Mesenchymal stem cell (in vitro differentiated cells and primary cell): ENCODE measurements at regions not wholly inside any gene's neighbourhood (a gene's known extent, or its start where the extent isn't known, plus 50 kb on each side); places are given as distances from the start of the nearest gene placed in this dataset.
"Not testable (repeated sequence)": the region's sequence is repeated elsewhere in the genome, so short reads cannot be mapped to it uniquely, and the experiment has no call there.

Experiments used
- DNase-seq: peaks from one replicate; pipeline ENCODE4 v3.0.0-alpha.2; 2013
- H2AFZ ChIP-seq: one replicate; pipeline ENCODE4 v1.6.1; 2013; ENCODE audit warnings: low read depth, mild to moderate bottlenecking, control low read depth, inconsistent platforms, low read length, moderate library complexity
- H2AK5ac ChIP-seq: 2 replicates; pipeline ENCODE4 v1.6.1; 2013; ENCODE audit warnings: low read length, moderate library complexity, mild to moderate bottlenecking, inconsistent platforms; ENCODE audit not compliant: severe bottlenecking
- H2BK120ac ChIP-seq: one replicate; pipeline ENCODE4 v1.6.1; 2013; ENCODE audit warnings: low read depth, mild to moderate bottlenecking, inconsistent platforms, low read length, moderate library complexity
- H2BK12ac ChIP-seq, 2 experiments: one replicate each; pipeline ENCODE4 v1.6.1; 2013; ENCODE audit warnings: inconsistent platforms in 2 of 2, low read length in 2 of 2, mild to moderate bottlenecking in 2 of 2, moderate library complexity in 2 of 2, control low read depth in 1 of 2
- H2BK15ac ChIP-seq: one replicate; pipeline ENCODE4 v1.6.1; 2013; ENCODE audit warnings: mild to moderate bottlenecking, low read depth, inconsistent platforms; ENCODE audit not compliant: poor library complexity, severe bottlenecking
- H2BK5ac ChIP-seq: 2 replicates; pipeline ENCODE4 v1.6.1; 2013; ENCODE audit warnings: low read depth, mild to moderate bottlenecking, low read length, control low read depth, inconsistent platforms; ENCODE audit not compliant: poor library complexity, severe bottlenecking
- H3K14ac ChIP-seq, 2 experiments: one replicate each; pipeline ENCODE4 v1.6.1; 2013; ENCODE audit warnings: inconsistent platforms in 2 of 2, low read length in 2 of 2, control low read depth in 1 of 2, mild to moderate bottlenecking in 1 of 2, moderate library complexity in 1 of 2
- H3K18ac ChIP-seq, 2 experiments: one replicate each; pipeline ENCODE4 v1.6.1; 2013; ENCODE audit warnings: inconsistent platforms in 2 of 2, low read length in 2 of 2, control low read depth in 1 of 2, low read depth in 1 of 2, mild to moderate bottlenecking in 1 of 2
- H3K23ac ChIP-seq, 2 experiments: one replicate each; pipeline ENCODE4 v1.6.1; 2013; ENCODE audit warnings: inconsistent platforms in 2 of 2, low read length in 2 of 2, mild to moderate bottlenecking in 2 of 2, moderate library complexity in 2 of 2, control low read depth in 1 of 2
- H3K27ac ChIP-seq: 2 replicates; pipeline ENCODE4 v1.5.1; 2013; ENCODE audit warnings: mild to moderate bottlenecking, moderate library complexity, low read length, control low read depth, inconsistent platforms; ENCODE audit not compliant: poor library complexity, severe bottlenecking
- H3K27me3 ChIP-seq, 2 experiments: 2 replicates each; pipeline versions ENCODE4 v1.6.1 to v1.7.0; 2013; ENCODE audit warnings: low read length in 2 of 2, mild to moderate bottlenecking in 2 of 2, moderate library complexity in 2 of 2, control low read depth in 1 of 2, inconsistent platforms in 1 of 2; ENCODE audit not compliant: control insufficient read depth in 1 of 2, insufficient read depth in 1 of 2
- H3K36me3 ChIP-seq, 2 experiments: 2 replicates each; pipeline versions ENCODE4 v1.6.1 to v1.7.0; 2013; ENCODE audit warnings: low read length in 2 of 2, control low read depth in 1 of 2, inconsistent platforms in 1 of 2, low read depth in 1 of 2, mild to moderate bottlenecking in 1 of 2; ENCODE audit not compliant: insufficient read depth in 2 of 2, control insufficient read depth in 1 of 2
- H3K4ac ChIP-seq, 2 experiments: one replicate each; pipeline ENCODE4 v1.6.1; 2013; ENCODE audit warnings: inconsistent platforms in 2 of 2, low read length in 2 of 2, mild to moderate bottlenecking in 2 of 2, moderate library complexity in 2 of 2, control low read depth in 1 of 2, low read depth in 1 of 2
- H3K4me1 ChIP-seq: 2 replicates; pipeline ENCODE4 v1.6.1; 2013; ENCODE audit warnings: low read depth, low read length, control low read depth; ENCODE audit not compliant: control insufficient read depth, insufficient read depth
- H3K4me2 ChIP-seq: 2 replicates; pipeline ENCODE4 v1.6.1; 2013; ENCODE audit warnings: low read length, mild to moderate bottlenecking, inconsistent platforms; ENCODE audit not compliant: poor library complexity, severe bottlenecking
- H3K4me3 ChIP-seq, 2 experiments: 2 replicates each; pipeline versions ENCODE4 v1.5.1 to v1.7.0; 2013; ENCODE audit warnings: low read length in 2 of 2, mild to moderate bottlenecking in 2 of 2, control low read depth in 1 of 2, low read depth in 1 of 2; ENCODE audit not compliant: insufficient read depth in 1 of 2
- H3K79me1 ChIP-seq: replicated peaks from 2 replicates; pipeline ENCODE4 v1.6.1; 2013; ENCODE audit warnings: mild to moderate bottlenecking, control low read depth, low read length, inconsistent platforms; ENCODE audit not compliant: poor library complexity, severe bottlenecking
- H3K9ac ChIP-seq: 2 replicates; pipeline ENCODE4 v1.7.0; 2013; ENCODE audit warnings: mild to moderate bottlenecking, low read length, moderate library complexity
- H3K9me3 ChIP-seq: 2 replicates; pipeline ENCODE4 v1.7.0; 2013; ENCODE audit warnings: mild to moderate bottlenecking, low read length; ENCODE audit not compliant: control insufficient read depth
- H4K8ac ChIP-seq: one replicate; pipeline ENCODE4 v1.6.1; 2013; ENCODE audit warnings: inconsistent platforms, mild to moderate bottlenecking, low read length, moderate library complexity
- H4K91ac ChIP-seq: one replicate; pipeline ENCODE4 v1.6.1; 2013; ENCODE audit warnings: mild to moderate bottlenecking, low read length, inconsistent platforms
- WGBS: methylation state at CpG from one replicate; pipeline ENCODE4 v1.1.7; 2013; ENCODE audit warnings: mixed read lengths; 5-methylcytosine and 5-hydroxymethylcytosine counted together

DNA sequence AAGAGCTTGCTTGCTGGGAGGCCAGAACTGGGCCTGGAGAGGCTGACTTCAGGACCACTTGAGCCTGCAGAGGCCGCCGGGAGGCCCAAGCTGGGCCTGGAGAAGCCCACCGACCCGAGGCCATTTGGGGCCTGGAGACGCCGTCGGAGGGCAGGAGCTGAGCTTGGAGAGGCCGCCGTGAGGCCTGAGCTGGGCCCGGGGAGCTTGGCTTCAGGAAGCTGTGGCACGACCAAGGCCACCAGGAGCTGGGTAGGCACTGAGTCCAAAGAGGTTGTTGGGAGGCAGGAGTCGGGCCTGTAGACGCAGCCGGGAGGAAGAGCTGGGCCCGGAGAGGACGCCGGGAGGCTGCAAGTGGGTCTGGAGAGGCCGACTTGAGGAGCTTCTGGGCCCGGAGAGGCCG lies 310.7 kb downstream of the ZNF479 start:
- not testable (repeated sequence) for H3K9me3 ChIP-seq, H2BK15ac ChIP-seq, H3K79me1 ChIP-seq, H3K4me3 ChIP-seq, H3K18ac ChIP-seq, DNase-seq, H2AK5ac ChIP-seq, H3K9ac ChIP-seq, H3K23ac ChIP-seq, H3K36me3 ChIP-seq, H2BK5ac ChIP-seq, H3K4ac ChIP-seq, H2BK120ac ChIP-seq, H2BK12ac ChIP-seq, H4K8ac ChIP-seq, H3K4me1 ChIP-seq, H3K27me3 ChIP-seq, H4K91ac ChIP-seq, H3K14ac ChIP-seq, H2AFZ ChIP-seq, H3K4me2 ChIP-seq, H3K27ac ChIP-seq
- no CpG with 5 or more reads among the region's 20 CpGs for WGBS

DNA sequence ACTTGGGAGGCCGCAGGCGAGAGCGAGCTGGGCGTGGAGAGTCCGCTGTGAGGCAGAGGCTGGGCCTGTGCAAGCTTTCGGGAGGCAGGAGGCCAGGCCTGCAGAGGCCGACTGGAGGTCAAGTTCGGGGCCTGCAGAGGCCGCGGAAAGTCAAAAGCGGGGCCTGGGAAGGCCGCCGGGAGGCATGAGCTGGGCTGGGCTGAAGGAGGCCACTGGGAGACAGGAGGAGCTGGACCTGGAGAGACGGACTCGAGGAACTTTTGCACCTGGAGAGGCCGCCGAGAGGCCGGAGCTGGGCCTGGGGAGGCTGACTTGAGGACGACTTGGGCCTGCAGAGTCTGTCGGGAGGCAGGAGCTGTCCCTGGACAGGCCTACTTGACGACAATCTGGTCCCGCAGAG lies 314.0 kb downstream of the ZNF479 start:
- no CpG with 5 or more reads among the region's 22 CpGs for WGBS
- not testable (repeated sequence) for H3K23ac ChIP-seq, H2BK12ac ChIP-seq

GRCh38 chr7:56814911-56815310 lies 317.3 kb downstream of the ZNF479 start:
- not testable (repeated sequence) for H2AK5ac ChIP-seq, H3K9ac ChIP-seq, H3K27ac ChIP-seq, H2BK5ac ChIP-seq, H3K4ac ChIP-seq, H3K14ac ChIP-seq, H2BK12ac ChIP-seq, H2BK120ac ChIP-seq, H3K4me1 ChIP-seq, DNase-seq, H3K9me3 ChIP-seq, H3K18ac ChIP-seq, H4K8ac ChIP-seq, H4K91ac ChIP-seq, H3K23ac ChIP-seq, H3K36me3 ChIP-seq, H3K27me3 ChIP-seq, H3K4me3 ChIP-seq, H3K4me2 ChIP-seq, H3K79me1 ChIP-seq, H2BK15ac ChIP-seq, H2AFZ ChIP-seq
- WGBS = 91% methylated on average over 8 of the region's 21 CpGs

More for the DNA sequence above, 314.0 kb downstream of the ZNF479 start:
- H3K4me1 ChIP-seq, H3K4me3 ChIP-seq, H2AFZ ChIP-seq, H2BK15ac ChIP-seq, H4K91ac ChIP-seq, H3K9me3 ChIP-seq, H4K8ac ChIP-seq, DNase-seq, H3K27ac ChIP-seq, H3K36me3 ChIP-seq, H3K4ac ChIP-seq, H3K9ac ChIP-seq, H3K79me1 ChIP-seq, H2BK120ac ChIP-seq, H3K4me2 ChIP-seq, H3K14ac ChIP-seq, H2BK5ac ChIP-seq, H3K18ac ChIP-seq, H2AK5ac ChIP-seq, H3K27me3 ChIP-seq: not testable (repeated sequence)

GRCh38 chr7:56814390-56814789 lies 317.8 kb downstream of the ZNF479 start:
- not testable (repeated sequence) for H3K9ac ChIP-seq, H2BK120ac ChIP-seq, H3K4me2 ChIP-seq, H2AFZ ChIP-seq, H3K4ac ChIP-seq, H2AK5ac ChIP-seq, H3K79me1 ChIP-seq, H3K4me3 ChIP-seq, H4K8ac ChIP-seq, H4K91ac ChIP-seq, H3K27ac ChIP-seq, H2BK15ac ChIP-seq, H3K14ac ChIP-seq, H3K27me3 ChIP-seq, H2BK12ac ChIP-seq, H3K9me3 ChIP-seq, H3K36me3 ChIP-seq, H3K18ac ChIP-seq, H3K4me1 ChIP-seq, DNase-seq, H3K23ac ChIP-seq, H2BK5ac ChIP-seq
- 89% methylated on average over 7 of the region's 24 CpGs for WGBS
